ENCODE measurements at regions not wholly inside any gene's neighbourhood (a gene's known extent, or its start where the extent isn't known, plus 50 kb on each side); places are given as distances from the start of the nearest gene placed in this dataset.
"Not testable (repeated sequence)": the region's sequence is repeated elsewhere in the genome, so short reads cannot be mapped to it uniquely, and the experiment has no call there.

DNA sequence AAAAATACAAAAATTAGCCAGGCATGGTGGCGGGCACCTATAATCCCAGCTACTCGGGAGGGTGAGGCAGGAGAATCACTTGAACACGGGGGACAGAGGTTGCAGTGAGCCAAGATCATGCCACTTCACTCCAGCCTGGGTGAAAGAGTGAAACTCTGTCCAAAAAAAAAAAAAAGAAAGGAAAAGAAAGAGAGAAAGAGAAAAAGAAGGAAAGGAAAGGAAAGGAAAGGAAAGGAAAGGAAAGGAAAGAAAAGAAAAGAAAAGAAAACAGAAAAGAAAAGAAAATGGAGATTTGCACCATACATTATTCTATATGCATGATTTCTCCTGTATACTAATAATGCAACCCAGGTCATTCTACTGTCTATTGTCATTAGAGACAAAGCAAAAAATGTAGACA, 421.5 kb downstream of the PCDH19 start:
- not testable (repeated sequence) for H3K9me3 ChIP-seq (ENCODE audit: control insufficient read depth in 2 of 2, insufficient read depth in 1 of 2, low read length in 1 of 2); H3K4me3 ChIP-seq (ENCODE audit: low read length in 2 of 2); DNase-seq (ENCODE audit: low read depth in 6 of 9, low spot score in 9 of 9); H3K36me3 ChIP-seq (ENCODE audit: control insufficient read depth in 2 of 2, insufficient read depth in 2 of 2, low read length in 1 of 2); H3K27me3 ChIP-seq (ENCODE audit: control insufficient read depth in 2 of 2, insufficient read depth in 1 of 2, low read length in 1 of 2); H3K4me1 ChIP-seq (ENCODE audit: control insufficient read depth in 2 of 2, insufficient read depth in 2 of 2, low read length in 2 of 2); H3K27ac ChIP-seq (ENCODE audit: low read depth in 1 of 2, low read length in 1 of 2)
- WGBS = 95% methylated on average over 3 of the region's 3 CpGs

DNA sequence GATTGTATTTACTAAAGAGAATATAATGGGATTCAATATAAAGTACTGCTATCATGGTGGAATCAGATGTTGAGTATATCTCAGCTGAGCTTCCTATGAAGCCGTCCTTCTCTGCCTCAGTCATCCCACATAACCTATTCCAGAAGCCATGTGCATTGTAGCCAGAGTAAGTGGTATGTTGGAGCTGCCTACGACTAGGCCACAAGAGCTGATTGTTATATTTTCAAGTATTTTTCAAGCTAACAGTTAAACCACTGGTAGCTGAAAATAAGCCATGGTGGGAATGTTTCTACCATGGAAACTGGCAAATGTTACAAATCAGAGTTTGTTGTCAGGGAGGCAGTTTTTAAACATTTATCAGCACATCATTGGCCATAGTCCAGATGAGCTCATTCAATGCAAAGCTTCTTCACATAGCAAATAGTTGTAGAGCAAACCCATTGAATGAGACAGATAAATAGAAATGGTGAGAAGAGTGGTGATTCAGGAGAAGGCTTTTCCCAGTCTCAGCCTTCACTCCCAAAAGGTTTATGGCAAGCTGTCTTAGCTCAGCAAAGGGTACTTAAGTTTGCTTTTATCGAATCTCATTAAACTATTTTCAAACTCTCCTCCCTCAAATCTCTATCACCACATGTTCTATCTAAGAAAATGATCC, 436.4 kb downstream of the PCDH19 start:
- Histone ChIP-seq H3K27me3 (ENCODE audit: control insufficient read depth in 2 of 2, insufficient read depth in 1 of 2, low read length in 1 of 2) (no peaks in the 10 kb centered on the region), H3K27ac (ENCODE audit: low read depth in 1 of 2, low read length in 1 of 2) (no peak overlapping the region), H3K9me3 (ENCODE audit: control insufficient read depth in 2 of 2, insufficient read depth in 1 of 2, low read length in 1 of 2) (no peaks in the 10 kb centered on the region), H3K36me3 (ENCODE audit: control insufficient read depth in 2 of 2, insufficient read depth in 2 of 2, low read length in 1 of 2) (no peaks in the 10 kb centered on the region), H3K4me3 (ENCODE audit: low read length in 2 of 2) (no peak overlapping the region), H3K4me1 (ENCODE audit: control insufficient read depth in 2 of 2, insufficient read depth in 2 of 2, low read length in 2 of 2) (no peaks in the 10 kb centered on the region)
- DNase-seq (ENCODE audit: low read depth in 6 of 9, low spot score in 9 of 9) = no peak
- WGBS = 96% methylated on average over 3 of the region's 3 CpGs

DNA sequence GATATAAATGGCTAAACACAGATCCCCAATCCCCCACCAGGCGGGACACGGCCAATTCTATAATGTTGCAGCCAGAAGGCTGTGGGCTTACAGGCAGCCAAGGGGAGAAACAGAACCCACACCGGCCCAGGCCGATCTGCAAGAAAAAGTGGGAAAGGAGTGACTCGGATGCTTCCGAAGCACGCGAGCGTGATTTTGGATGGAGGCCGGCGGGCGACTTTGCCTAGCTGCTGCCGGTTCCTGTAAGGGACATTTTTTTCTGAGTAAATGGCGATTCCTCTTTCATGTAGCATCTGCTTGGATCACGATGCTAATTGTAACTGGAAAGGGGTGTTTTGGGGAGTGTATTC, 470.2 kb downstream of the PCDH19 start:
- Histone ChIP-seq H3K27ac (ENCODE audit: low read depth in 1 of 2, low read length in 1 of 2) (no peak overlapping the region), H3K27me3 (ENCODE audit: control insufficient read depth in 2 of 2, insufficient read depth in 1 of 2, low read length in 1 of 2) (no peaks in the 10 kb centered on the region), H3K4me1 (ENCODE audit: control insufficient read depth in 2 of 2, insufficient read depth in 2 of 2, low read length in 2 of 2) (no peaks in the 10 kb centered on the region), H3K36me3 (ENCODE audit: control insufficient read depth in 2 of 2, insufficient read depth in 2 of 2, low read length in 1 of 2) (no peaks in the 10 kb centered on the region), H3K4me3 (ENCODE audit: low read length in 2 of 2) (no peak overlapping the region), H3K9me3 (ENCODE audit: control insufficient read depth in 2 of 2, insufficient read depth in 1 of 2, low read length in 1 of 2) (no peaks in the 10 kb centered on the region)
- no peak for DNase-seq (ENCODE audit: low read depth in 6 of 9, low spot score in 9 of 9)
- 67% methylated on average over 15 of the region's 15 CpGs for WGBS

DNA sequence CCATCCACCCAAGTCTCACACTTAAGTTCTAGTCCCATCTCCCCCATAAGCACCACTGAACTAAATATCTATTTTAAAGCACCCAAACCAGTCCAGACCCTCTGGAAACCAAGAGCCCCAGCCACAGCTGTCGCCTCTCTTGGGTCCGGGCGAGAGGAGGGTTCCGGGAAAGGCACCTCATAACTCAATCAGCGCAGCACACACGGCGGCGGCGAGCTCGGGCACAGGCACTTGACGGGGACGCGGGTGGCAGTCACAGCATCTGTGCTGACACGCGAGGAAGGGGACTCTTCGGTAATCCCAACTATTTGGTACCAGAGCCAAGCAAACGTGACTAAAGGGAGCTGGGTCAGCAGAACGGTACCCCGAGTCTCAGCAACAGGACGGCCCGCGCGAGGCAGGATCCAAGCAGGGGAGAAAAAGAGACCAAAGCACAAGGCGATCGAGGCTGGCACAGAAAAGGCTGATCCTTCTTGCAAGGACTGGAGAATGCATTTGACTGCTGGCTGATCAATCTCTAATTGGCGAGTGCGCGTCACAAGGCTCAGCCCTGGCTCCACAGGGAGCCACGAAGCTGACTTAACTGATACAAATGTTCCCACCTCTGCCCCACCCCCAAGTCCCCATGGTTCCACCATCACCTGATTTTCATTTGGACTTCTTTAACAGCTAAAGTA, 470.7 kb downstream of the PCDH19 start:
- WGBS = 59% methylated on average over 23 of the region's 29 CpGs
- not testable (repeated sequence) for H3K27ac ChIP-seq (ENCODE audit: low read depth in 1 of 2, low read length in 1 of 2); H3K4me1 ChIP-seq (ENCODE audit: control insufficient read depth in 2 of 2, insufficient read depth in 2 of 2, low read length in 2 of 2); H3K4me3 ChIP-seq (ENCODE audit: low read length in 2 of 2); H3K27me3 ChIP-seq (ENCODE audit: control insufficient read depth in 2 of 2, insufficient read depth in 1 of 2, low read length in 1 of 2); DNase-seq (ENCODE audit: low read depth in 6 of 9, low spot score in 9 of 9); H3K9me3 ChIP-seq (ENCODE audit: control insufficient read depth in 2 of 2, insufficient read depth in 1 of 2, low read length in 1 of 2); H3K36me3 ChIP-seq (ENCODE audit: control insufficient read depth in 2 of 2, insufficient read depth in 2 of 2, low read length in 1 of 2)

DNA sequence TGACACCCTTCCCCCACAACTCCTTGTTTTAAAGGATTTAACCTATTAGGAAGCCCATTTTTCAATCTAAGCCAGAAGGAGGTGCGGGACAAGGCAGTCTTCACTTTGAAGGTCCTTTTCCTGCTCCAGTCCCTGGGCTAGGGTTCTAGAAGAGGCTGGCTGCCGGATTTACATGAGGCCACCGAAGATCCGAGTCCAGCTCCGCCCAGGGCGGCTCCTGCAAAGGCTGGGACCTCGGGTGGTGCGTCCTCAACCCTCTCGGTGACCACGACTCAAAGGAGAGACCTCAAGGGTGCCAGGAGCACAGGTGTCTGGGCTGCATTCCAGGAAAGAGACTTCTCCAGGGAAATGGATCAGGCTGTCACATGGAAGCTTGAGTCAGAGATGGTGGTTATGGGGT, 471.6 kb downstream of the PCDH19 start:
- no peaks in the 10 kb centered on the region for H3K9me3 ChIP-seq (ENCODE audit: control insufficient read depth in 2 of 2, insufficient read depth in 1 of 2, low read length in 1 of 2)
- no peak for DNase-seq (ENCODE audit: low read depth in 6 of 9, low spot score in 9 of 9)
- no peaks in the 10 kb centered on the region for H3K4me1 ChIP-seq (ENCODE audit: control insufficient read depth in 2 of 2, insufficient read depth in 2 of 2, low read length in 2 of 2)
- WGBS = 96% methylated on average over 10 of the region's 10 CpGs
- H3K4me3 ChIP-seq (ENCODE audit: low read length in 2 of 2) = no peak overlapping the region
- no peak overlapping the region for H3K27ac ChIP-seq (ENCODE audit: low read depth in 1 of 2, low read length in 1 of 2)
- H3K36me3 ChIP-seq (ENCODE audit: control insufficient read depth in 2 of 2, insufficient read depth in 2 of 2, low read length in 1 of 2) = no peaks in the 10 kb centered on the region
- no peaks in the 10 kb centered on the region for H3K27me3 ChIP-seq (ENCODE audit: control insufficient read depth in 2 of 2, insufficient read depth in 1 of 2, low read length in 1 of 2)

DNA sequence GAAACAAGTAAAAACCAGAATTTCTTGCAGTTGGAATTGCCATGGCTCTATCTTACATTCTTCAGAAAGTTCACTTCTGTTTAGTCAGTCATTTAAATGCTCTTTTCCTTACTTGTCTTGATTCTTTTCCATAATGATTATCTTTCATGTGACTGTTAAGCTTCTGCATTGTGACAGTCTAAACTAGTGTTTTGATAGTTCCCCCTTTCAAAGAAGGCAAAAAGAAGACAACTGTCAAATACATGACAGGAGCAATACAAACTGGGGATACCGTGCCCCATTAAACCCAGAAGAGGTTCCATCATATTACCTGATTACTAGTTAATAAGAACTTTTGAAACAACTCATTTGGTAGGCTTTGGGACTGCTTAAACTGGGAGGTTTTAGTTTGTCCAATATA, 476.2 kb downstream of the PCDH19 start:
- Histone ChIP-seq H3K4me3 (ENCODE audit: low read length in 2 of 2) (no peak overlapping the region), H3K4me1 (ENCODE audit: control insufficient read depth in 2 of 2, insufficient read depth in 2 of 2, low read length in 2 of 2) (no peaks in the 10 kb centered on the region), H3K9me3 (ENCODE audit: control insufficient read depth in 2 of 2, insufficient read depth in 1 of 2, low read length in 1 of 2) (no peaks in the 10 kb centered on the region), H3K27ac (ENCODE audit: low read depth in 1 of 2, low read length in 1 of 2) (no peak overlapping the region), H3K36me3 (ENCODE audit: control insufficient read depth in 2 of 2, insufficient read depth in 2 of 2, low read length in 1 of 2) (no peaks in the 10 kb centered on the region), H3K27me3 (ENCODE audit: control insufficient read depth in 2 of 2, insufficient read depth in 1 of 2, low read length in 1 of 2) (no peaks in the 10 kb centered on the region)
- WGBS = 80% methylated on average over 1 of the region's 1 CpG
- no peak for DNase-seq (ENCODE audit: low read depth in 6 of 9, low spot score in 9 of 9)

DNA sequence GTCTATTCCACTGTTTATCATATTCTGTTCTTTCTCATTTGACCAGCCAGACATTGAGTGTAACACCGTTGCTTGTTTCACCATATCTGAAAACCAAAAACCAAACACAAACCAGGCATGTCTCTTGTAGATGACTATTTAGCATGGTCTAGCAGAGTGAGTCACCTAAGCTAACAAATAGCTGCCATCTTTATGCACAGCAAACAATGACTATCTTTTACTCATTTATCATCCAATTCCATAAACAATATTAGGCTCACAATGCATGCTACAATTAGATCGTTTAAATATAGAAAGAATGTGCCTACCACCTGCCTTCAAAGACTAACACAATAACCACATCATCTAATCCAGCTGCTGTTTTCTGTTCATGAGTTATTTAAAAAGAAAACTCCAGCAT, 495.4 kb downstream of the PCDH19 start:
- Histone ChIP-seq H3K9me3 (ENCODE audit: control insufficient read depth in 2 of 2, insufficient read depth in 1 of 2, low read length in 1 of 2) (no peaks in the 10 kb centered on the region), H3K4me3 (ENCODE audit: low read length in 2 of 2) (no peak overlapping the region), H3K36me3 (ENCODE audit: control insufficient read depth in 2 of 2, insufficient read depth in 2 of 2, low read length in 1 of 2) (no peaks in the 10 kb centered on the region), H3K27me3 (ENCODE audit: control insufficient read depth in 2 of 2, insufficient read depth in 1 of 2, low read length in 1 of 2) (no peaks in the 10 kb centered on the region), H3K27ac (ENCODE audit: low read depth in 1 of 2, low read length in 1 of 2) (no peak overlapping the region), H3K4me1 (ENCODE audit: control insufficient read depth in 2 of 2, insufficient read depth in 2 of 2, low read length in 2 of 2) (no peaks in the 10 kb centered on the region)
- DNase-seq (ENCODE audit: low read depth in 6 of 9, low spot score in 9 of 9) = no peak
- 47% methylated on average over 2 of the region's 2 CpGs for WGBS

DNA sequence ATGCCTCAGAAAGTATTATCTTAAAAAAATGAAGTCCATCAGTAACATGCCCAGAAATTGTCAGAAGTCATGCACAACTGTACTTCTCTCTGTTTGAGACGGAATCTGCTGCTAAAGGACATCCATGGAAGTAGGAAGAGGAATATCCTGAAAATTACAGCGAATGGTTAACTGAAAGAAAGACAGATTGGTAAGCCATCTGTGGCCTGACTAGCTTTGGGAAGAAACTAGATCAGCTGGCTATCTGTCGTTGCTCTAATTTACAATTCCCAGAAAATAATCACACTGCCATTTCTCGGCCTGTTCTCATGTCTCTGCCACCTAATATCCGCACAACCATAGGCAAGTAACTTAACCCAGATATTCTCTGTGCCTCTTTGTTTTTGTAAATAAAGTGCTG, 496.5 kb downstream of the PCDH19 start:
- no peaks in the 10 kb centered on the region for H3K27me3 ChIP-seq (ENCODE audit: control insufficient read depth in 2 of 2, insufficient read depth in 1 of 2, low read length in 1 of 2)
- DNase-seq (ENCODE audit: low read depth in 6 of 9, low spot score in 9 of 9) = no peak
- no peaks in the 10 kb centered on the region for H3K4me1 ChIP-seq (ENCODE audit: control insufficient read depth in 2 of 2, insufficient read depth in 2 of 2, low read length in 2 of 2)
- H3K9me3 ChIP-seq (ENCODE audit: control insufficient read depth in 2 of 2, insufficient read depth in 1 of 2, low read length in 1 of 2) = no peaks in the 10 kb centered on the region
- H3K4me3 ChIP-seq (ENCODE audit: low read length in 2 of 2) = no peak overlapping the region
- no peak overlapping the region for H3K27ac ChIP-seq (ENCODE audit: low read depth in 1 of 2, low read length in 1 of 2)
- H3K36me3 ChIP-seq (ENCODE audit: control insufficient read depth in 2 of 2, insufficient read depth in 2 of 2, low read length in 1 of 2) = no peaks in the 10 kb centered on the region
- 85% methylated on average over 5 of the region's 5 CpGs for WGBS

DNA sequence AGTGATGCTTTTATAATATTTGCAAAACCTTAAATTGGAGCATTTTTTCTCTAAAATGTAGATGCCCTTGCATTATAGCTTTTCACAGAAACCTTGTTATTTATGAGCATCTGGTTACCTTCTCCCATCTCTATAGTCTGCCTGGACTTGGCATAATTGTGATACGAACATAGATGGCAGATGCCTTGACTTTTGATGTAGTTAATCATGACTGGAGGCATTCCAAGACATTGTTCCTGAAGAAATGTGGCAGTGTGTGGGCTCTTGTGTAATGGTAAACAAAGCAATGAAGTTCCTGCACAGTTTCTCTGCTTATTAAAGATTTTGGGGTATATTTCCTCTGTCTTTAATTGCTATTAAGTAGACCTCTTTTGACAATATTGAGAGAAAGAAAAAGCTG, 500.1 kb downstream of the PCDH19 start:
- H3K36me3 ChIP-seq (ENCODE audit: control insufficient read depth in 2 of 2, insufficient read depth in 2 of 2, low read length in 1 of 2) = no peaks in the 10 kb centered on the region
- no peaks in the 10 kb centered on the region for H3K4me1 ChIP-seq (ENCODE audit: control insufficient read depth in 2 of 2, insufficient read depth in 2 of 2, low read length in 2 of 2)
- DNase-seq (ENCODE audit: low read depth in 6 of 9, low spot score in 9 of 9) = no peak
- H3K4me3 ChIP-seq (ENCODE audit: low read length in 2 of 2) = no peak overlapping the region
- H3K27ac ChIP-seq (ENCODE audit: low read depth in 1 of 2, low read length in 1 of 2) = no peak overlapping the region
- no peaks in the 10 kb centered on the region for H3K9me3 ChIP-seq (ENCODE audit: control insufficient read depth in 2 of 2, insufficient read depth in 1 of 2, low read length in 1 of 2)
- 84% methylated on average over 1 of the region's 1 CpG for WGBS
- no peaks in the 10 kb centered on the region for H3K27me3 ChIP-seq (ENCODE audit: control insufficient read depth in 2 of 2, insufficient read depth in 1 of 2, low read length in 1 of 2)
